ENCODE measurements at regions not wholly inside any gene's neighbourhood (a gene's known extent, or its start where the extent isn't known, plus 50 kb on each side); places are given as distances from the start of the nearest gene placed in this dataset.

DNA sequence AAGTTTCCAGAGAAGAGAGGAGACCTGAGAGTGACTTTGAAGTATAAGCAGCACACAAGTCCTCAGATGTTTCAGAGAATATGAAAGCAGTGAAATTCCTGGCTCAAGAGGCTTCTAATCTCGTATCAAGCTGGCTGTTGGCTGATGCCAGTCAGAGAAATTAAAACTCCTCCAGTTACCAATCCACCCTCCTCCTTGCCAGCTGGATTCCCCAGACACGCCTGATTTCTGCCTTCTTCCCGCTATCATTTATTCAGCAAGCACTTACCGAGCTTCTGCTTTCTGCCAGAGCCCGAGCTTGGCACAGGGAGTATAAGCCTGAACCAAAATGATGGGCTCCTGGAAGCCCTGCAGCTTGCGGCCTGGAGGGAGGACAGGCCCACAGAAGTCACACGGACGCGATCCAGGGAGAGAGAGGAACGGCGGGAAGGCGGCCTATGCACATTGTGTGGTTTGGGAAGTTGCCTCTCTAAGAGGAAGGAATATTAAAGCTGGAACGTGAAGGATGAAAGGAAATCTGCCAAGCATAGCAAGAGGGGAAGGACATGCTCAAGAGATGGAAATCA is 102.4 kb upstream of the TBL1X start:
- TF ChIP-seq, protein P1, sequence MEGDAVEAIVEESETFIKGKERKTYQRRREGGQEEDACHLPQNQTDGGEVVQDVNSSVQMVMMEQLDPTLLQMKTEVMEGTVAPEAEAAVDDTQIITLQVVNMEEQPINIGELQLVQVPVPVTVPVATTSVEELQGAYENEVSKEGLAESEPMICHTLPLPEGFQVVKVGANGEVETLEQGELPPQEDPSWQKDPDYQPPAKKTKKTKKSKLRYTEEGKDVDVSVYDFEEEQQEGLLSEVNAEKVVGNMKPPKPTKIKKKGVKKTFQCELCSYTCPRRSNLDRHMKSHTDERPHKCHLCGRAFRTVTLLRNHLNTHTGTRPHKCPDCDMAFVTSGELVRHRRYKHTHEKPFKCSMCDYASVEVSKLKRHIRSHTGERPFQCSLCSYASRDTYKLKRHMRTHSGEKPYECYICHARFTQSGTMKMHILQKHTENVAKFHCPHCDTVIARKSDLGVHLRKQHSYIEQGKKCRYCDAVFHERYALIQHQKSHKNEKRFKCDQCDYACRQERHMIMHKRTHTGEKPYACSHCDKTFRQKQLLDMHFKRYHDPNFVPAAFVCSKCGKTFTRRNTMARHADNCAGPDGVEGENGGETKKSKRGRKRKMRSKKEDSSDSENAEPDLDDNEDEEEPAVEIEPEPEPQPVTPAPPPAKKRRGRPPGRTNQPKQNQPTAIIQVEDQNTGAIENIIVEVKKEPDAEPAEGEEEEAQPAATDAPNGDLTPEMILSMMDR (IDR thresholded peaks at IDR 0.05), result no peak
- no peak for TF ChIP-seq EZH2 (IDR thresholded peaks at IDR 0.05; ENCODE audit: borderline replicate concordance, insufficient read depth, low read depth, low read length, poor library complexity, severe bottlenecking)

Measured in B cell (primary cell).